GM18951 (cell line): ENCODE measurements at regions not wholly inside any gene's neighbourhood (a gene's known extent, or its start where the extent isn't known, plus 50 kb on each side); places are given as distances from the start of the nearest gene placed in this dataset.
A peak's percentile ranks its signal among the peaks of the same experiment; 100 is the strongest.
"Not testable (repeated sequence)": the region's sequence is repeated elsewhere in the genome, so short reads cannot be mapped to it uniquely, and the experiment has no call there.

Source experiments
- POLR2A ChIP-seq: IDR thresholded peaks from 4 replicates; pipeline ENCODE4 v1.6.1; 2011; ENCODE audit warnings: mild to moderate bottlenecking; ENCODE audit not compliant: insufficient read length, insufficient read depth; ENCODE audit errors: extremely low read depth
- in situ Hi-C: fragments of 300-500 bp; cut with MboI; formaldehyde crosslinking; loops from one replicate; pipeline ENCODE4 v1.12.0; 2022; ENCODE audit warnings: low sequenced_read_pairs, mixed read lengths, inconsistent platforms; ENCODE audit not compliant: unreplicated experiment

GRCh38 chr12:93087840-93088610 is 158.9 kb upstream of the EEA1 start:
- in situ Hi-C loops, result no loop called here
- no peak for TF ChIP-seq POLR2A

GRCh38 chr12:93089805-93090569 is 160.9 kb upstream of the EEA1 start:
- in situ Hi-C loops, result no loop called here
- TF ChIP-seq POLR2A, result no peak

- in situ Hi-C loops, result no loop called here
- TF ChIP-seq POLR2A, result no peak
Observed at GRCh38 chr12:93090731-93091172, 161.7 kb upstream of the EEA1 start.

- in situ Hi-C loops, result no loop called here
- TF ChIP-seq POLR2A, result no peak
Observed at GRCh38 chr12:93091886-93092648, 163.0 kb upstream of the EEA1 start.

- TF ChIP-seq POLR2A, result no peak
- in situ Hi-C loops, result no loop called here
Observed at GRCh38 chr12:93092649-93092945, 163.5 kb upstream of the EEA1 start.

GRCh38 chr12:93093243-93093642 is 164.1 kb upstream of the EEA1 start:
- in situ Hi-C loops, result no loop called here
- no peak for TF ChIP-seq POLR2A

- in situ Hi-C loops, result not testable (repeated sequence)
Observed at GRCh38 chr12:93094222-93094621, 165.1 kb upstream of the EEA1 start.

GRCh38 chr12:93094988-93095737 is 166.1 kb upstream of the EEA1 start:
- in situ Hi-C loops, result no loop called here
- peak; percentile 31 for TF ChIP-seq POLR2A

GRCh38 chr12:93097417-93097816 is 168.3 kb upstream of the EEA1 start:
- no peak for TF ChIP-seq POLR2A
- in situ Hi-C loops, result no loop called here

GRCh38 chr12:93098077-93098476 is 169.0 kb upstream of the EEA1 start:
- no peak for TF ChIP-seq POLR2A
- in situ Hi-C loops, result no loop called here

- in situ Hi-C loops, result no loop called here
- no peak for TF ChIP-seq POLR2A
Observed at GRCh38 chr12:93099792-93100191, 170.7 kb upstream of the EEA1 start.

GRCh38 chr12:93100610-93101009 is 171.5 kb upstream of the EEA1 start:
- in situ Hi-C loops, result no loop called here
- no peak for TF ChIP-seq POLR2A

- TF ChIP-seq POLR2A, result no peak
- in situ Hi-C loops, result no loop called here
Observed at GRCh38 chr12:93101367-93101766, 172.3 kb upstream of the EEA1 start.

- in situ Hi-C loops, result no loop called here
- no peak for TF ChIP-seq POLR2A
Observed at GRCh38 chr12:93102312-93102711, 173.2 kb upstream of the EEA1 start.
